Right atrium auricular region (tissue), 2 donors: ENCODE measurements at regions not wholly inside any gene's neighbourhood (a gene's known extent, or its start where the extent isn't known, plus 50 kb on each side); places are given as distances from the start of the nearest gene placed in this dataset.

ENCODE experiments used
- DNase-seq: peaks from one replicate; pipeline ENCODE4 v3.0.0-alpha.2; 2019; ENCODE audit warnings: low spot score
- H3K27ac ChIP-seq, 2 donors: fragments of 200-600 bp; sonication (generic); 1 replicate in 1 of 2; 2 replicates in 1 of 2; pipeline ENCODE4 v1.5.1; 2016 to 2019
- H3K27me3 ChIP-seq, 2 donors: fragments of 200-600 bp; sonication (generic); one replicate each; pipeline versions ENCODE4 v1.5.1 to v1.6.0; 2017 to 2019
- H3K36me3 ChIP-seq: fragments of 200-600 bp; sonication (generic); one replicate; pipeline ENCODE4 v1.5.1; 2016
- H3K4me1 ChIP-seq, 2 donors: fragments of 200-600 bp; sonication (generic); one replicate each; pipeline versions ENCODE4 v1.5.1 to v1.6.0; 2017 to 2019
- H3K4me3 ChIP-seq, 2 donors: fragments of 200-600 bp; sonication (generic); 1 replicate in 1 of 2; 2 replicates in 1 of 2; pipeline ENCODE4 v1.5.1; 2017 to 2019; ENCODE audit warnings: mild to moderate bottlenecking in 1 of 2, moderate library complexity in 1 of 2
- H3K9me3 ChIP-seq, 2 donors: fragments of 200-600 bp; sonication (generic); one replicate each; pipeline ENCODE4 v1.5.1; 2019
- CTCF ChIP-seq, 2 donors: fragments of 200-600 bp; sonication (generic); IDR thresholded peaks; one replicate each; pipeline ENCODE4 v1.5.1; 2019; ENCODE audit warnings: antibody characterized with exemption in 2 of 2

GRCh38 chr2:139704606-139705005 lies 924.4 kb upstream of the NXPH2 start:
- H3K4me1 ChIP-seq = no peaks in the 10 kb centered on the region
- TF ChIP-seq CTCF (IDR thresholded peaks at IDR 0.05) = no peak
- H3K27ac ChIP-seq = no peak overlapping the region
- DNase-seq = no peak
- no peak overlapping the region for H3K4me3 ChIP-seq
- no peaks in the 10 kb centered on the region for H3K36me3 ChIP-seq
- no peaks in the 10 kb centered on the region for H3K9me3 ChIP-seq
- no peaks in the 10 kb centered on the region for H3K27me3 ChIP-seq

GRCh38 chr2:139694327-139694726 lies 914.1 kb upstream of the NXPH2 start:
- H3K27me3 ChIP-seq = no peaks in the 10 kb centered on the region
- no peak overlapping the region for H3K4me3 ChIP-seq
- no peak for TF ChIP-seq CTCF (IDR thresholded peaks at IDR 0.05)
- no peak overlapping the region for H3K27ac ChIP-seq
- no peaks in the 10 kb centered on the region for H3K4me1 ChIP-seq
- no peak for DNase-seq
- no peaks in the 10 kb centered on the region for H3K9me3 ChIP-seq
- no peaks in the 10 kb centered on the region for H3K36me3 ChIP-seq

GRCh38 chr2:139686205-139686604 lies 906.0 kb upstream of the NXPH2 start:
- DNase-seq = no peak
- no peaks in the 10 kb centered on the region for H3K4me1 ChIP-seq
- TF ChIP-seq CTCF (IDR thresholded peaks at IDR 0.05) = no peak
- no peak overlapping the region for H3K27ac ChIP-seq
- no peaks in the 10 kb centered on the region for H3K36me3 ChIP-seq
- no peaks in the 10 kb centered on the region for H3K9me3 ChIP-seq
- H3K4me3 ChIP-seq = no peak overlapping the region
- H3K27me3 ChIP-seq = no peaks in the 10 kb centered on the region

- Histone ChIP-seq H3K4me1 (no peaks in the 10 kb centered on the region), H3K36me3 (no peaks in the 10 kb centered on the region), H3K27ac (no peak overlapping the region), H3K4me3 (no peak overlapping the region), H3K27me3 (no peaks in the 10 kb centered on the region), H3K9me3 (no peaks in the 10 kb centered on the region)
- no peak for TF ChIP-seq CTCF (IDR thresholded peaks at IDR 0.05)
- no peak for DNase-seq
Observed at GRCh38 chr2:139685090-139685983, 905.1 kb upstream of the NXPH2 start.

GRCh38 chr2:139684286-139684860 lies 904.2 kb upstream of the NXPH2 start:
- H3K4me1 ChIP-seq = no peaks in the 10 kb centered on the region
- H3K4me3 ChIP-seq = no peak overlapping the region
- DNase-seq = no peak
- no peak for TF ChIP-seq CTCF (IDR thresholded peaks at IDR 0.05)
- no peaks in the 10 kb centered on the region for H3K27me3 ChIP-seq
- no peaks in the 10 kb centered on the region for H3K9me3 ChIP-seq
- H3K36me3 ChIP-seq = no peaks in the 10 kb centered on the region
- no peak overlapping the region for H3K27ac ChIP-seq
